HG03135 (cell line): ENCODE measurements at regions not wholly inside any gene's neighbourhood (a gene's known extent, or its start where the extent isn't known, plus 50 kb on each side); places are given as distances from the start of the nearest gene placed in this dataset.

Source experiments
- ATAC-seq: cut with Tn5 transposase; IDR thresholded peaks from one replicate; pipeline ENCODE4 v1.9.1; 2021; ENCODE audit warnings: mild to moderate bottlenecking, moderate library complexity; ENCODE audit not compliant: unreplicated experiment

DNA sequence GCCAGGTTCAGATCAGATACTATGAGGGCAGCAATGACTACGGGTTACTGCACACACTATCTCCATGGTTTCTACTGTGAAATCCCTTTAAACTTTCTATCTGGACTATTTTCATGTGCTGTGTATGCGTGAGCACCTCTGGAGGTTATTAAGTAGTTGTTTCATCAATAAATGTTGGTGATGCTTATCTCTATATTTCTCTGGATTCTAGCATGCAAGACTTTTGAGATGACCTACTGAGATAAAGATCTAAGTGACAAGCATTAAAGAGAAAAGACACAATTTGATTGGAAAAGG is 194.0 kb downstream of the NRIP1 start:
- ATAC-seq: no peak

- ATAC-seq: peak; percentile 59
Observed at GRCh38 chr21:14869984-14870852, 194.6 kb downstream of the NRIP1 start.

- no peak for ATAC-seq
Observed at GRCh38 chr21:14866859-14867765, 197.7 kb downstream of the NRIP1 start.

GRCh38 chr21:14864211-14865021 is 200.4 kb downstream of the NRIP1 start:
- ATAC-seq: no peak

- no peak for ATAC-seq
Observed at GRCh38 chr21:14863745-14864210, 201.0 kb downstream of the NRIP1 start.

DNA sequence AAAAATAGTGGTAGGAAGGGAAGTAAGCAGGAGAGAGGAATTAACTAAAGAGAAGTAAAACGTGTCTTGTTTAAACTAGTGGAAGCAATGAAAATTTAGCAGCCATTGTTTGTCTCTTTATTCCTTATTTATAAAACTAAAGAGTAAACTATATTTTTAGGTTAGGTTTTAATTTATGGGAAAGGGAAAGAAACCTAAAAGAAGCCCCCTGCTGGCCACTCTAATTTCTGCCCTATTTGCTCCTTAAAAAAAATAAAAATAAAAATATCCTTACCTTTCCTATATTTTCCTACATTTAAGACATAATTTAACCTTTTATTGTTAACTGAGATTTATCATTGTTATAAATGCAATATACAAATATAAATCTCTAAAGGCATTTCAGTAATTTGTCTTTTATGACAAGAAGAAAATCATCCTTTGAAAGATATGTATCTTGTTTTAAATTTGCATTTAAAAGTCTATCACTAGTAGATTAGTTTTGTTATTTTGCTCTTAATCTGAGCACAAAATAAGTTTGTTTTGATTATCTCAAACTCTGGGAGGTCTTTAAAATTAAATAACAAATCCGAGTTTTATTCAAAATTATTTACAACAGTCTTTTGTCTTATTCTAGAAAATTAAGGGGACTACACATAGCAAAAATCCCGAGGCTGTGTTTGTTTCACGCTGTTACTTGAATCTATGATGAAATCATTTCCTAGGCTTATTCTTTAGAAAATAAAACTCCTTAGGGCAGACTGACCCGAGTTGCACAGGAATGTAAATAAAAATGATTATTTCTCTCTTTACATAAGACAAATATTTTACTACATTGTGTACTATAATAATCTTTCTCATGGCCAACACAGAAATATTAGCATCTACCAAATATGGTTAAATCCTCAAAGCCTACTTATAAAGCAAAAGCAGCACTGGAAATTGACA is 201.7 kb downstream of the NRIP1 start:
- no peak for ATAC-seq

DNA sequence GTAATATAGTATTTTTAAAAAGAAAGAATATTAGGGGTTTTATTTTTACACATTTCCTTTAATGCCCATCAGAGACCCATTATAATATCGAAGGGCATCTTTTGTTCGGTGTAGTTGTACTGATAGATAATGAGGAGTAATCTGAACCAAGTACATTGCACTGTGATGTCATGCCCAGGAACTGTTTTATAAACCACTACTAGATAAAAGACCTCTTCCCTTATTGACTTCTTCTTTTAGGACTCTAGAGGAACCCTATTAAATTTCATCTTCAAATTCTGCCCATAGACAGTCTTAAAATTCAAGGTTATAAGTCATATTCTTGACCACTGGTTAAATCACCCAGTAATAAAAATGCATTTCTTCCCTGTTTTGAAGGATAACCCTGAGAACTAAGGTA is 206.5 kb downstream of the NRIP1 start:
- ATAC-seq: no peak

DNA sequence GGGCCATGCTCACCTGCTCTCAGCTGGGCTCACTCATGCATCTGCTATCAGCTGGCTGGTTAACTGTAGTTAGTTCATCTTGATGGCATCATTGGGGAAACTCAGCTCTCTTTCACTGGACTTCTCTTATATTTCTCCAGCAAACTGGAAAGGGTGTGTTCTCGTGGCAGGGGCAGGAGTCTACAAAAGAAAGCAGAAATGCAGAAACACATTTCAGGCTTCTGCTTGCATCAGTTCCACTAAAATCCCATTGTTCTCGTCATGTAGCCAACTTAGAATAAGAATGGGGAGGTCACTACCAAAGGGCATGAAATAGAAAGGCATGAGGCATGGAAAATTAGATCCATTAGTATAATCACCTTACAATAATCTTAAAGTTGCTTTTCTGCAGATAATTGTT is 207.3 kb downstream of the NRIP1 start:
- no peak for ATAC-seq

- no peak for ATAC-seq
Observed at GRCh38 chr21:14850394-14850793, 214.4 kb downstream of the NRIP1 start.

- ATAC-seq: no peak
Observed at GRCh38 chr21:14846621-14847020, 218.2 kb downstream of the NRIP1 start.

DNA sequence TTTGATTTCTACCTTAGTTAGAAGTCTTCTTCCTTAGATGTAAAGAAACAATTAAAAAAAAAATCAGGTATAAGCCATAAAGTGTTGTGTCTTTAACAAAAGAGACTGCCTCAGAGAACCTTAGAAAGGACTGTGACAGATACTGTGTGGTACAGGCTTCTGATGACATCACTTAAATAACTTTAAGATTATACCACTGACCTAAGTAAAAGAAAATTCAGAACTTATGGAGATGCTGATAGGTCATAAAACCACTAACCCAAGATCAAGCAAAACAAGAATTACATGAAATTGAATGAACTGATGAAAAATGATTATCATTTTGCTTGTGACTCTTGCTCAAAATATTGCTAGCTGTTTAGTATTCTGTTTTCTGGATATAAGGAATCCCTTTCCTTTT is 220.8 kb downstream of the NRIP1 start:
- no peak for ATAC-seq

GRCh38 chr21:14842601-14843000 is 222.2 kb downstream of the NRIP1 start:
- no peak for ATAC-seq

GRCh38 chr21:14841511-14842472 is 223.0 kb downstream of the NRIP1 start:
- ATAC-seq: no peak

DNA sequence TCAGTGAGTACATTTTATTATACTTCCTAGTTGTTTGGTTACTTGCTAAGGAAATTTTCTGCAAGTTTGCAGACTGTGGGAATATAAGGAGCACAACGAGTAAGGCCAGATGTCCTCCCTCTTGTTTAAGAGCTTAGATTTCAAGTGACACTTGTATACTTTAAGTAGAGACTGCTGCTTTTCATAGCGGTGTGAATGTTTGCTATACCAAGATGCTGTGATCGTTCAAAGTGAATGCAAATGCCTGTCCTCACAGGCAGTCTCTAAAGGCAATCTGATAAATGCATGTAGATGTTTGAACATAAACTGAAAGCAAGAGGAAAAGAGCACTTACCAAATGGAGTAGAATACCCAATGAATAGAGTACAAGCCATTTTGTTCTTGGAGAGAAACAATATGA is 226.4 kb downstream of the NRIP1 start:
- ATAC-seq: no peak

DNA sequence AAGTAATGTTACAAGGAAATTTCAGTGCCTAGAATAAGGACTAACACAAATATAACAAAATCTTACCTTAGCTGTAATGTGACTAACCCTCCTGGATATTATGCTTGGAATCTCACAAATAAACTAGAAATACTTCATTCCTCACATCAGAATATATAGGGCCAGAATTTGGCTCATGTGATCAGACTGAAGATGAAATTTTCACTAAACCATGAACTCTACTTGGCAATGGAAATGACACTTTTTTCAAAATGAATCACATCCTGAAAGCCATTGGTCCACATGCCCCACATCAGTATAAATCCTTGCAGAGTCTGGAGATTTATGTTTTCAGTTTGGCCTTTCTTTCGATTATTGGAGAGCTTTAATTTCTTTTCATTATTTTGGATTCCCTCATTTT is 227.8 kb downstream of the NRIP1 start:
- no peak for ATAC-seq

- ATAC-seq: no peak
Observed at GRCh38 chr21:14833666-14834351, 231.0 kb downstream of the NRIP1 start.

DNA sequence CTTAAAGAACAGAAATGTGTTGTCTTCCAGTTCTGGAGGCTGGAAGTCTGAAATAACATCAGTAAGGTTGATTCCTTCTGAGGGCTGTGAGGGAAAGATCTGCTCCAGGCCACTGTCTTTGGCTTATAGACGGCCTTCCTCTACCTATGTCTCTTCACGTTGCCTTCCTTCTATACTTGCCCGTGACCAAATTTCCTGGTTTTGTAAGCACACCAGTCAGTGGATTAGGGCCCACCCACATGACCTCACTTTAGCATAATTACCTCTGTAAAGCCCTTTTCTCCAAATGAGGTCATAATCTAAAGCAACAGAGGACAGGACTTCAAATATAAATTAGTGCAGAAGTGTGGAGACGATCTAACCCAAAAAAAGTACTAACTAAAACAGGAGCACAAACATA is 231.6 kb downstream of the NRIP1 start:
- ATAC-seq: no peak

DNA sequence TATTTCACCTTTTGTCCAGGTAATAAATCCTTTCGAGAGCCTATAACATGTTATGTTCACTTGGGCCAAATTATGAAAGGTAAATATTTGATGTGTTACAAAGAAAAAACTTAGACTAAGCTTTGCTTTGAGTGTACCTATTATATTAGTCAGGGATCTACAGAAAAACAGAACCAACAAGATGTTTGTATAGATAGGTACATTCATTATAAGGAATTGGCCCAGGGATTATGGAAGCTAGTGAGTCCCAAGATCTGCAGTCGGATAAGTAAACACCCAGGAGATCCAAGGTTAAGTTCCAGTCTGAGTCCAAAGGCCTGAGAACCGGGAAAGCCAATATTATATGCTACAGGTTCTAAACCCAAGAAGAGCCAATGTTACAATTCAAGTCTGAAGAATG is 234.5 kb downstream of the NRIP1 start:
- ATAC-seq: no peak
